Neutrophil (primary cell): ENCODE measurements at regions not wholly inside any gene's neighbourhood (a gene's known extent, or its start where the extent isn't known, plus 50 kb on each side); places are given as distances from the start of the nearest gene placed in this dataset.

Experiments used
- H3K27ac ChIP-seq: fragments of 200-600 bp; sonication (generic); 2 replicates; pipeline ENCODE4 v1.5.1; 2016; ENCODE audit warnings: mild to moderate bottlenecking, moderate library complexity
- H3K27me3 ChIP-seq: fragments of 200-600 bp; sonication (generic); 2 replicates; pipeline ENCODE4 v1.6.0; 2016; ENCODE audit warnings: mild to moderate bottlenecking
- H3K36me3 ChIP-seq: fragments of 200-600 bp; sonication (generic); 2 replicates; pipeline ENCODE4 v1.5.1; 2017
- H3K4me1 ChIP-seq, 2 experiments: fragments of 200-600 bp in 1 of 2; sonication (generic) in 1 of 2; 1 replicate in 1 of 2; 2 replicates in 1 of 2; pipeline versions ENCODE4 v1.5.1 to v1.6.1; 2013 to 2016; ENCODE audit warnings: low read depth in 1 of 2, low read length in 1 of 2, mild to moderate bottlenecking in 1 of 2, moderate library complexity in 1 of 2; ENCODE audit not compliant: control insufficient read depth in 1 of 2, insufficient read depth in 1 of 2
- H3K4me3 ChIP-seq, 2 experiments: fragments of 200-600 bp in 1 of 2; sonication (generic) in 1 of 2; 1 replicate in 1 of 2; 2 replicates in 1 of 2; pipeline ENCODE4 v1.5.1; 2013 to 2016; ENCODE audit warnings: low read depth in 1 of 2, low read length in 1 of 2, mild to moderate bottlenecking in 1 of 2, moderate library complexity in 1 of 2
- H3K9me3 ChIP-seq: fragments of 200-600 bp; sonication (generic); 2 replicates; pipeline ENCODE4 v1.5.1; 2016
- TF ChIP-seq, protein P1 (sequence below): fragments of 200-600 bp; sonication (generic); IDR thresholded peaks from 2 replicates; pipeline ENCODE4 v1.5.1; 2016; ENCODE audit warnings: antibody characterized with exemption

DNA sequence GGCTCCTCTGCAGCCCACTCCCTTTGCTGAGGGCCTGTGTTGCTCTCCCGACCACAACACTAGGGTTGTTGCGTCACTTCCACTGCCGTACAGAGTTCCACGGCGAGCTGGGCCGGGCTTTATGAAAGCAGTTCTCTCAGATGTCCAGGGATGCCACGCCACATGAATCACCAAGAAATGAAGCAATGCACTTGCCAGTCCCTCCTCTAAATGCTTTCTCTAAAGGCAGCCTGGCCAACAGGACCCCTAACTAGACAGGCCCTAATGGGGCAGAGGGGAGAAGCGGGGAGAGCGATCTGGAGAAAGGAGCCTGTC lies 188.7 kb downstream of the CTTN start:
- TF ChIP-seq, protein P1, sequence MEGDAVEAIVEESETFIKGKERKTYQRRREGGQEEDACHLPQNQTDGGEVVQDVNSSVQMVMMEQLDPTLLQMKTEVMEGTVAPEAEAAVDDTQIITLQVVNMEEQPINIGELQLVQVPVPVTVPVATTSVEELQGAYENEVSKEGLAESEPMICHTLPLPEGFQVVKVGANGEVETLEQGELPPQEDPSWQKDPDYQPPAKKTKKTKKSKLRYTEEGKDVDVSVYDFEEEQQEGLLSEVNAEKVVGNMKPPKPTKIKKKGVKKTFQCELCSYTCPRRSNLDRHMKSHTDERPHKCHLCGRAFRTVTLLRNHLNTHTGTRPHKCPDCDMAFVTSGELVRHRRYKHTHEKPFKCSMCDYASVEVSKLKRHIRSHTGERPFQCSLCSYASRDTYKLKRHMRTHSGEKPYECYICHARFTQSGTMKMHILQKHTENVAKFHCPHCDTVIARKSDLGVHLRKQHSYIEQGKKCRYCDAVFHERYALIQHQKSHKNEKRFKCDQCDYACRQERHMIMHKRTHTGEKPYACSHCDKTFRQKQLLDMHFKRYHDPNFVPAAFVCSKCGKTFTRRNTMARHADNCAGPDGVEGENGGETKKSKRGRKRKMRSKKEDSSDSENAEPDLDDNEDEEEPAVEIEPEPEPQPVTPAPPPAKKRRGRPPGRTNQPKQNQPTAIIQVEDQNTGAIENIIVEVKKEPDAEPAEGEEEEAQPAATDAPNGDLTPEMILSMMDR = no peak

DNA sequence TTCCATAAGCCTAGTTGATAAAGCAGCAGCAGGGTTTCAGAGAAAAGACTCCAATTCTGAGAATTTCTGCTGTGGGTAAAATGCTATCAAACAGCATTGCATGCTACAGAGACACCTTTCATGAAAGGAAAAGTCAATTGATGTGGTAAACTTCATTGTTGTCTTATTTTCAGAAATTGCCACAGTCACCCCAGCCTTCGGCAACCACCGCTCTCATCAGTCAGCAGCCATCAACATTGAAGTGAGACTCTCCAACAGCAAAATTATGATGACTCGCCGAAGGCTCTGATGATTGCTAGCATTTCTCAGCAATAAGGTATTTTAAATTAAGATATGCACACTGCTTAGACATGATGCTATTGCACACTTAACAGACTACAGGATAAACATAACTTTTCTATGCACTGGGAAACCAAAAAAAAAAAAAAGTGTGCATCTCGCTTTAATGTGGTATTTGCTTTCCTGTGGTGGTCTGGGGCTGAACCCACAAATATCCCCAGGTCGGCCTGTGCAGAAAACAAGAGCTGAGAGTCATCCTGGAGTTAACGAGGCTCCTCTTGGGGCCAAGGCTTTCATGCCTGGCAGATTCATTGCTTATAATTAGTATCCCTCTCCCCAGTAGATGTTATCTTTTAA lies 192.1 kb downstream of the CTTN start:
- Histone ChIP-seq H3K4me3 (no peak overlapping the region), H3K27me3 (peaks cover 19% of the 10 kb centered on the region), H3K27ac (no peak overlapping the region), H3K9me3 (no peaks in the 10 kb centered on the region), H3K4me1 (no peaks in the 10 kb centered on the region), H3K36me3 (no peaks in the 10 kb centered on the region)
- TF ChIP-seq, protein P1 = no peak

More for the DNA sequence above, 188.7 kb downstream of the CTTN start:
- Histone ChIP-seq H3K4me3 (no peak overlapping the region), H3K4me1 (no peaks in the 10 kb centered on the region), H3K36me3 (no peaks in the 10 kb centered on the region), H3K27me3 (peaks cover 19% of the 10 kb centered on the region), H3K27ac (no peak overlapping the region), H3K9me3 (no peaks in the 10 kb centered on the region)

DNA sequence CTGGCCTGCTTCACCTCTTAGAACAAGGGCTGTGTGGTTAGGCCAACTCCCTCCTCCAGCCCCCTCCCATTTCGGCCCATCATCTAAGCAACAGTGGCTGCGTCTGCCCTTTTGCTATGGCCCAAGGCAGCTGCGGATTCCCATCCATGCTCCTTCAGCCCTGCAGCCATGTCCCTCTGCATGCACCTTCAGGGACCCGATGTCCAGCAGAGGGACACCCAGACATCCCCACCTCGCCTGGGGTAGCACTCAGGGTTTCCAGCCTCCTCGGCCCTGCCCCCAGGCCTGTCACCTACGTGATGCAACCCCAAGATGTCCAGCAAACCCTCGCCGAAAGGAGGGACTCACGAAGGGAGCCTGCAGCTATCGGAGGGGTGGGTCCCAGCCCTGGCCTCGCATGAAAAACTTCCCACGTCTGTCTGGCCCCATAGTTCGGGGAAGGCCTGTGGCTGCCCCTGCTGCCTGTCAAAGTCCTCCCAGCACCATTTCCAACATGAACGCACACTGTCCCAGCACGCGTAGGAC lies 194.4 kb downstream of the CTTN start:
- Histone ChIP-seq H3K36me3 (no peaks in the 10 kb centered on the region), H3K27me3 (peaks cover 19% of the 10 kb centered on the region), H3K4me1 (no peaks in the 10 kb centered on the region), H3K9me3 (no peaks in the 10 kb centered on the region), H3K4me3 (no peak overlapping the region), H3K27ac (no peak overlapping the region)
- TF ChIP-seq, protein P1 = no peak

DNA sequence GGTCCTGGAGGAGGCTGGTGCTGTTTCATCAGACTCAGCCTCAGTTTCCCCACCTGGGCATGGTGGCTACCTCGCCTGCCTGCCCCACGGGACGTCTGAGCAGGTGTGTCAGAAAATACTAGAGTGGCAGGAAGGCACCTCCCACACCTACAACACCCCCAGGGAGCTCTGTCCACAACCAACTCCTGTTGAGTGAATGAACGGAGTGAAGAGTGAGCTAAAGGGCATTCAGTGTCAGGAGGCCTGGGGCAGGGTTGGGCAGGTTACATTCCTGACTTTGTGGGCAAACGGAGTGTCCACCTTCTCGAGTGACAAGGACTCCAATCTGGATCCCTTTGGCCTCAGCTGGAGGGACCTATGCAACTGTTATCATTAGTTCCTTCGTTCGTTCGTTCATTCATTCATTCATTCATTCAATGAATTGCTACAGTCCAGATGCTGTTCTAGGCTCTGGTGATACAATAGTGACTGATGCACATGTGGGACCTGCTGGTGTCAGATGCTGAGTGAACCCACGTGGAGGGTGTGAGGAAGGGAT lies 195.2 kb downstream of the CTTN start:
- H3K27me3 ChIP-seq = peaks cover 19% of the 10 kb centered on the region
- H3K36me3 ChIP-seq = no peaks in the 10 kb centered on the region
- H3K4me3 ChIP-seq = no peak overlapping the region
- H3K4me1 ChIP-seq = no peaks in the 10 kb centered on the region
- TF ChIP-seq, protein P1 = no peak
- no peak overlapping the region for H3K27ac ChIP-seq
- no peaks in the 10 kb centered on the region for H3K9me3 ChIP-seq

DNA sequence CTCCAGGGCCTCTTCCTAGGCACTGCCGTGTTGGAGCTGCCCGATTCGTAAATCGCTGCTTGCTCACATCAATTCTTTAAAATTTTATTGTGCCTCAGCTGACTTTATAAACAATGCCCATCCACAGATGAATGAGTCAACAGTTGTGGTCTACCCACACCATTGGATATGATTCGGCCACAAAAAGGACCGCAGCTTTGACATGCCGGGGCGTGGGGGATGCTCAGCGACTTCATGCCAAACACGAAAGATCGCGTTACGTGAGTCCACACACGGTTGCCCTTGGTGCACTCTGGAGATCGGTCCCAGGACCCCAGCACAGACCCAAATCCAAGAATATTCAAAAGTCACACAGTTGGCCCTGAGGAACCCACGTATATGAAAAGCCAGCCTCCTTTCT lies 195.7 kb downstream of the CTTN start:
- TF ChIP-seq, protein P1 = no peak
- peaks cover 19% of the 10 kb centered on the region for H3K27me3 ChIP-seq
- no peak overlapping the region for H3K4me3 ChIP-seq
- H3K27ac ChIP-seq = no peak overlapping the region
- H3K36me3 ChIP-seq = no peaks in the 10 kb centered on the region
- H3K4me1 ChIP-seq = no peaks in the 10 kb centered on the region
- H3K9me3 ChIP-seq = no peaks in the 10 kb centered on the region
